HG02588 (cell line): ENCODE measurements at regions not wholly inside any gene's neighbourhood (a gene's known extent, or its start where the extent isn't known, plus 50 kb on each side); places are given as distances from the start of the nearest gene placed in this dataset.

Experiments
- ATAC-seq: cut with Tn5 transposase; IDR thresholded peaks from one replicate; pipeline ENCODE4 v1.9.1; 2021; ENCODE audit warnings: mild to moderate bottlenecking, moderate library complexity; ENCODE audit not compliant: unreplicated experiment

GRCh38 chr11:106449763-106450162 lies 372.3 kb downstream of the AASDHPPT start:
- no peak for ATAC-seq

- no peak for ATAC-seq
These were observed 373.9 kb downstream of the AASDHPPT start for GRCh38 chr11:106451228-106451922.

DNA sequence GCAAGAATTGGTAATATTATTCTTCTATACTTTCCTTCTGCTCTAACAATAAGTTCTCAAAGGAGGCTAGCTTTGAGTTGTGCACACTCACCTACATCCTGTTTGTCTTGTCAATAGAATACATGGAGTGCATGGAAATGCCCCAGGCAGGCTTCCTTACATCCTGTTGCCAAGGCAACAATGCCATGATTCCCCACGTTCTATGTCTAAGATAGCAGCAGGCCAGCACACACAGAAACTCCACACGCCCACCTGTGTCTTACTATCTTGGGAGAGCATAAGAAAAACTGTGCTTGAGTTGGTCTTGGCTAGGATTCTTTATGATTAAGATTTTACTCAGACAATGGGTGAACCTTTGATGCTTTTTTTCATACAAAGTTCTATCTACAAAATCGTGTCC lies 379.2 kb downstream of the AASDHPPT start:
- no peak for ATAC-seq

- ATAC-seq = no peak
These were observed 380.3 kb downstream of the AASDHPPT start for GRCh38 chr11:106457727-106458126.

GRCh38 chr11:106459135-106459534 lies 381.7 kb downstream of the AASDHPPT start:
- ATAC-seq = no peak

DNA sequence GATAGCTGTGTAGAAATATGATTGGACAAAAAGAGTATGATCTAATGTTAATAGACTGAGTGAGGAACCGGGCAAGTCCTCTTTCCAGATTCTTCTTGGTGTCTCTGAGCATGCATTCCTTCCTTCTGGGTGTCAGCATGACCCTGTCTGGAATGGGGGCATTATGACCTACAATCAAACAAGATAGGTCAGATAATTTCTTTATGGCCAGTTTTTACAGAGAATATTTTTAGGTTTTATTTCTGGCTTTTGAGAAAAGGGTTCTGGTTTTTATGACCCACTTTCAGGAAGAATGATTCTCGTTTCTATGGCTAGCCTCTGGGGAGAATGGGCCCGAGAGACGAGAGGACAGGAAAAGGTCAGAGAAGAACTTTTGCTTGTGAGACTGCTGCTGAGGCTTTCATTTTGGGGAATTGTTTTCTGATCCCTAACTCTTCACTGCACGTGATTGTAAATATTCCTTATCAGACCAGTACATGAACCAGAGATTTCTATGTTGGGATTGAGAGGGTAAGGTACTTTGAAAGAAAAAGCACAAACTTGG lies 383.8 kb downstream of the AASDHPPT start:
- ATAC-seq = no peak

- no peak for ATAC-seq
These were observed 384.5 kb downstream of the AASDHPPT start for GRCh38 chr11:106461839-106462545.

- no peak for ATAC-seq
These were observed 385.7 kb downstream of the AASDHPPT start for GRCh38 chr11:106463154-106463553.

DNA sequence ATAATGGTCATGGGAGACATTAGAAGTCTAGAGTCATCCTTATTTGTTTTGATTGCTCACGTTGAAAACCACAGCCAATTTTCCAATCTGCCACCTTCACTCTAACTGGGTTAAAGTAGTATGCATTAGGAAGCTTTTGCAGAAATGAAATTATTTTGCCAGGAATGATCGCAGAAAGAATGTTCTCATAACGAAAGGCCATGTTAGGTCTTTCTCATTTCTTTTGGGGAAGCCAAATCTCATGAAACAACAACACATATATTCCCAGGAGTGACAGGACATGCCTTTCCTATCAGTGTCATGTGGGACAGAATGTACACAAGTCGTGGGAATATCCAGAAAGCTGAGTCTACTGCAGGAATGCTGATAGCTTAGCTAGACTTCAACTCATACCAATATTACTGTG lies 386.3 kb downstream of the AASDHPPT start:
- ATAC-seq = no peak

DNA sequence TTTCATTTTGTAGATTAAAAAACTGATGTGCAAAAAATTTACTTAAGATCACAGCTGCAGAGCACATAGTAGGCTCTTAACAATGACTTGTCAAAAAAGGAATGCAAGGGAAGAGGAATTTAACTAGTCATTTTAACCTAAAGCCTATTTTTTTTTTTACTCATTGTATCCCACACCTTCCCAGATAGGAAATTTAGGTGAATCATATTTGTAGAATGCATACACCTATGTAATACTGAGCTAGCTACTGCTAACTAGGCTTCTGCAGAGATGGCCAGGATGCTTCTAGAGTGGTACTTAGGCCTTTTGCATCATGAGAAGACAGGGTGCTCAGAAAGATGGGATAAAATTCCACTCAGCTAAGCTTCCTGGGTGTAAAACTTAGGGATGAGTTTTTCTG lies 387.3 kb downstream of the AASDHPPT start:
- ATAC-seq = no peak

- no peak for ATAC-seq
These were observed 389.1 kb downstream of the AASDHPPT start for GRCh38 chr11:106466521-106467080.

- ATAC-seq = no peak
These were observed 390.0 kb downstream of the AASDHPPT start for GRCh38 chr11:106467501-106467900.

DNA sequence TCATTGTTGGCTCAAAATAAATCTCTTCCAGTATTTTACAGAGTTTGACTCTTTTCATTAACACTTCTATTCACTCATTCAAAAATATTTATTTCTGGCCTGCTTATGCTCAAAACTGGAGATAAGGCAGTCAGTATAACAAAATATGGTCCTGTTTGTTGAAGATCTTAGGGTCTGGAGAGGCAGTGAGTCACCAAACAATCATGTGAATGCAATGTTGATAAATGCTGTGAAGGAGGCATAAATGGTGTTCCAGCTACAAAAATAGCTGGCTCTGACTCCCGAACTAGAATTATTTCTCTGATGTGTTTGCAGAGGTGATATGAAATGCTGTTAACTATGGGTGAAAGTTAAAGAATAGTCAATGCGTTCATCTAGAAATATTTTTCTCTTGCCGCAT lies 390.6 kb downstream of the AASDHPPT start:
- no peak for ATAC-seq

- no peak for ATAC-seq
These were observed 391.1 kb downstream of the AASDHPPT start for GRCh38 chr11:106468531-106468930.

DNA sequence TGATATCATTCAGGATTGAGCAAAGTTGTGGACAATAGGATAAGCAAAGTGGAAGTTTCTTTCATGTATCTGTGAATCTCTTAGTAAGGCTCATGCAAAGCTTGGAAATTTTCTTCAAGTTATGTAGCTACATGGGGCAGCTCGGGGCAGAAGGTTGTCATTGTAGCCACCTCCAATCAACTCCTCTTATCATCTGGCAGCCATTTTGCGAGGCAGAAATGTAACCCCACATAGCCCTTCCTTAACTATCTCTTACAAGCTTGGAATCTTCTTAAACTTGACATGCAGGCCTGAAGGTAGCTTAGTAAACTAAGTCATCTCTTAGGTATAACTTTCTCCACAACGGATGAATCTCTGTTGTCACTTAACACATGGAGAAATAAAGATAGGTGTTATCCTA lies 392.8 kb downstream of the AASDHPPT start:
- no peak for ATAC-seq

DNA sequence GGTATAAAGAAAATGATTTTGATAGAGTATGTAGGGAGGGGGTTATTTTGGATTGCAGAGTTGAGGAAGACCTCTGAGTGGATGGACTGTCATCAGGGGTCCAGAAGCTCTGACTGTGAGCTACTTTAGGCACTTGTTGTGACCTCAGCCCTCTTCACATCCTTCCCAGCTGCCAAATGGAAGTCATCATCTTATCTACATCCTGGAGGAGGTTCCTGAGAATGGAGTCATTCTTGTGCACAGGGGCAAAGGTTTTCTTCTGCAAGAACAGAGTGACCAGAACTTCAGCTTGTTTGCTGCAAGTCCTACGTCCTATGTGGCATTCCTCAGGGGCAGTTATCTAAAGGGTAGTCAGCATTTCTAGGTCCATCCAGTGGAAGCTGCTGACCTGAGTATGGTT lies 393.8 kb downstream of the AASDHPPT start:
- ATAC-seq = no peak

DNA sequence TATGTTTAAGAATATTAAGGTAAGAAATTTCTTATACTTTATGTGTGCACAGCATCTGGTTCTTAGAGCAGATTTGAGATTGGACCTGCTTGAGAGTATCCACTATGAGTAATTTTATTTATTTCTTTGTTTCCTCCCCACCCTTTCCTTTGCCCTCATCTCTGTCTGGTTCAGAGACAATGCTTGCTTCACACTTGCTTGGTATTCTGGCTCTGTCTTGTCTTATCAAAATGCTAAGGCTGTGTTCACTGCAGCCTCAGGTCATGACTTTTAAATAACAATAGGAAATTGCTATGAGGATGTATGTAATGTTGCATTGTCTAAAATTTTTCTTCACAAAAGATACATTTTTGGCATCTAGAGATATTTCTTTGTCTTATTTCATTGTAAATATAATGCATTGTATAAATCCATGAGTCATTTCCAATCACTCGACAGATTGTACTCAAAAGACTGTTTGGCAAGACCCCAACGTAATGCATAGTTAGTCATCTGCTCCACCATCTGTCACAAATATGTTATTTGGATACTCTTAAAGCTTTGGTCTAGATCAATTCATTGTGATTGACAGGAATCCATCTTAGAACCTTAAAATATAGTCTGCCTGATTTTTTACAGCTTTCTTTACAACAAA lies 395.7 kb downstream of the AASDHPPT start:
- no peak for ATAC-seq

DNA sequence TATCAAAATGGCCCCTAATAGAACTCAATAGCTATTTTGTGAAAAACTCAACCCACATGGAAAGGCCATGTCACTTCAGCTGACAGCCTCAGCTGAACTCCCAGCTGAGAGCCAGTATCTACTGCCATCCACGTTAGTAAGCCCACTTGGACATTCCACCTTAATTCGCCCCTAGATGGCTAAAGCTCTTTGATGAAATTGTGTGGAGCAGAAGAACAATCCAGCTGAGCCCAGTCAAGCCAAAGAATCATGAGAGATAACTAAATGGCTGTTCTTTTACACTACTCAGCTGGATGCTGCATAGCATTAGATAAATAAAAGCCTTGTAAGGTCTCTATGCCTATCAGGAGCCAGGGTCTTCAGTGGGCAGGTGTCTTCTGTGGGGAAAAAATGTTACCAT lies 396.8 kb downstream of the AASDHPPT start:
- ATAC-seq = no peak

- ATAC-seq = no peak
These were observed 397.7 kb downstream of the AASDHPPT start for GRCh38 chr11:106475181-106475580.

GRCh38 chr11:106477776-106478175 lies 400.3 kb downstream of the AASDHPPT start:
- ATAC-seq = no peak

DNA sequence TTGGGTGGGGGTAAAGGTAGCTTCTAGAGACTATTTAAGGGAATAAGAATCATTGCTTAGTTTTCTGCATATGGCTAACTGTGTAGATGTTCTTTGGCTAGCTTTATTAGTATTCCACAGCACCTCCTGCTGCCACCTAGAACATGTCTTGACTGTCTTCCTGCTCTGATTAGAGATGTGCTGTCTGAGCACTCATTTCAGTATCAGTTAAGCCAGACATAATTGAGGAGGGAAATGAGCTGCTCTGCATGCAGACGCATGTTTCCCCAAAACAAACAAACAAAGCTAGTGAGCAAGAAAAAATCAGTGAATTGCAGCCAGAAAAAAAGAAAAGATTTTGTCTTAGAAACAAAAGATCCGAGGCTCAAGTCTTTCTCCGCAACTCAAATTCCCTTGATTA lies 402.2 kb downstream of the AASDHPPT start:
- no peak for ATAC-seq
